Neural progenitor cell (in vitro differentiated cells): ENCODE measurements at regions not wholly inside any gene's neighbourhood (a gene's known extent, or its start where the extent isn't known, plus 50 kb on each side); places are given as distances from the start of the nearest gene placed in this dataset.
"Not testable (repeated sequence)": the region's sequence is repeated elsewhere in the genome, so short reads cannot be mapped to it uniquely, and the experiment has no call there.

Experiments used
- EZH2 ChIP-seq: fragments of 200-600 bp; sonication (generic); IDR thresholded peaks from 2 replicates; pipeline ENCODE4 v1.6.1; 2017; ENCODE audit warnings: antibody characterized with exemption, mild to moderate bottlenecking, moderate library complexity
- EZH2phosphoT487 ChIP-seq: fragments of 200-600 bp; sonication (generic); IDR thresholded peaks from 2 replicates; pipeline ENCODE4 v1.6.1; 2017; ENCODE audit warnings: antibody characterized with exemption
- TF ChIP-seq, protein P1 (sequence below): fragments of 200-600 bp; sonication (generic); IDR thresholded peaks from 2 replicates; pipeline ENCODE4 v1.5.1; 2017; ENCODE audit warnings: antibody characterized with exemption, mild to moderate bottlenecking

DNA sequence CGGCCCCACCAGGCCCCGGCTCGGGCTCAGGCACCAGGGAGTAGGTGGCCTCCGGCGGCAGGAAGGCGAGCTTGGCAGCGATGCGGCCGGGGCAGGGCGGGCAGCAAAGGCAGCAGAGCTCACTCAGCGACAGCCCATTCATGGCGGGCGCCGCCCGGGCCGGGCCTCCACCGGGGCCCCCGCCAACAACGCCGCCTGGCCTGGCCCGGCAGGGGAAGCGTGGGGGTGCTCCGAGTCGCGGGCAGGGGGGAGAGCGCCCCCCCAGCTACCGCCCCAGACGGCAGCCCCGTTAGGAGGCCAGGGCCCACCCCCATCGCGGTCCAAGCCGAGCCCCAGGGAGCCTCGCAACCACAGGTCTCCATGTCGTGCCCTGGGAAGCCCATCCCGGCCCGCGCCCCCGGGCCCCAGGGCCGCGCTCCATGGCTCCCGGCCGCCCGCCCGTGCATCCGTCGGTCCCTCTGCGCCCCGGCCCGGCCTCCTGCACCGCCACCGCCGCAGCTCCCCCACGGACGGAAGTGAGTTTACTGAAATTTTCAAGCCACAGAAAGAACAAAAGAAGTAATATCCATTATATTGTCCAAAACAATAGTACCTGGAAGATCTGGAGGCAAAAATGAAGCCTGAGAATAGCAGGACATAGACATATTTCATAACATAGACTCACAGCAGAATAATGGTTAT lies 126.6 kb upstream of the VPREB1 start:
- TF ChIP-seq, protein P1, sequence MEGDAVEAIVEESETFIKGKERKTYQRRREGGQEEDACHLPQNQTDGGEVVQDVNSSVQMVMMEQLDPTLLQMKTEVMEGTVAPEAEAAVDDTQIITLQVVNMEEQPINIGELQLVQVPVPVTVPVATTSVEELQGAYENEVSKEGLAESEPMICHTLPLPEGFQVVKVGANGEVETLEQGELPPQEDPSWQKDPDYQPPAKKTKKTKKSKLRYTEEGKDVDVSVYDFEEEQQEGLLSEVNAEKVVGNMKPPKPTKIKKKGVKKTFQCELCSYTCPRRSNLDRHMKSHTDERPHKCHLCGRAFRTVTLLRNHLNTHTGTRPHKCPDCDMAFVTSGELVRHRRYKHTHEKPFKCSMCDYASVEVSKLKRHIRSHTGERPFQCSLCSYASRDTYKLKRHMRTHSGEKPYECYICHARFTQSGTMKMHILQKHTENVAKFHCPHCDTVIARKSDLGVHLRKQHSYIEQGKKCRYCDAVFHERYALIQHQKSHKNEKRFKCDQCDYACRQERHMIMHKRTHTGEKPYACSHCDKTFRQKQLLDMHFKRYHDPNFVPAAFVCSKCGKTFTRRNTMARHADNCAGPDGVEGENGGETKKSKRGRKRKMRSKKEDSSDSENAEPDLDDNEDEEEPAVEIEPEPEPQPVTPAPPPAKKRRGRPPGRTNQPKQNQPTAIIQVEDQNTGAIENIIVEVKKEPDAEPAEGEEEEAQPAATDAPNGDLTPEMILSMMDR: not testable (repeated sequence)
- TF ChIP-seq EZH2, EZH2phosphoT487: not testable (repeated sequence)
